GM23338 (cell line): ENCODE measurements at regions not wholly inside any gene's neighbourhood (a gene's known extent, or its start where the extent isn't known, plus 50 kb on each side); places are given as distances from the start of the nearest gene placed in this dataset.

ENCODE experiments used
- ATAC-seq: fragments of 200-7000 bp; cut with Tn5 transposase; 3 replicates; pipeline ENCODE4 v1.9.1; 2020
- DNase-seq: peaks from one replicate; pipeline ENCODE4 v3.0.0-alpha.2; 2015; ENCODE audit warnings: low spot score
- H2AFZ ChIP-seq: fragments of 200-600 bp; sonication (generic); 2 replicates; pipeline ENCODE4 v1.8.0; 2016; ENCODE audit warnings: antibody characterized with exemption, mild to moderate bottlenecking, moderate library complexity
- H3F3A ChIP-seq: fragments of 200-600 bp; sonication (generic); replicated peaks from 2 replicates; pipeline ENCODE4 v1.8.0; 2017; ENCODE audit warnings: antibody characterized with exemption, mixed run types, low read depth
- H3K27ac ChIP-seq: fragments of 200-600 bp; sonication (generic); 2 replicates; pipeline ENCODE4 v1.6.1; 2016; ENCODE audit warnings: low read depth
- H3K27me3 ChIP-seq: fragments of 200-600 bp; sonication (generic); 2 replicates; pipeline ENCODE4 v1.8.0; 2016; ENCODE audit warnings: mild to moderate bottlenecking, mixed run types, moderate library complexity; ENCODE audit not compliant: insufficient read depth
- H3K36me3 ChIP-seq: fragments of 200-600 bp; sonication (generic); 2 replicates; pipeline ENCODE4 v1.8.0; 2016; ENCODE audit warnings: mild to moderate bottlenecking; ENCODE audit not compliant: insufficient read depth
- H3K4me1 ChIP-seq: fragments of 200-600 bp; sonication (generic); 2 replicates; pipeline ENCODE4 v1.8.0; 2016; ENCODE audit warnings: mild to moderate bottlenecking, moderate library complexity; ENCODE audit not compliant: insufficient read depth
- H3K4me2 ChIP-seq: fragments of 200-600 bp; sonication (generic); 2 replicates; pipeline ENCODE4 v1.7.1; 2017; ENCODE audit warnings: mixed run types
- H3K4me3 ChIP-seq: fragments of 200-600 bp; sonication (generic); 2 replicates; pipeline ENCODE4 v1.6.1; 2016; ENCODE audit warnings: mixed run types
- H3K79me2 ChIP-seq: fragments of 200-600 bp; sonication (generic); replicated peaks from 2 replicates; pipeline ENCODE4 v1.8.0; 2017; ENCODE audit warnings: mild to moderate bottlenecking; ENCODE audit not compliant: insufficient read depth
- H3K9me2 ChIP-seq: fragments of 200-600 bp; sonication (generic); 2 replicates; pipeline ENCODE4 v1.8.0; 2017; ENCODE audit not compliant: insufficient read depth
- H4K20me1 ChIP-seq: fragments of 200-600 bp; sonication (generic); replicated peaks from 2 replicates; pipeline ENCODE4 v1.8.0; 2017; ENCODE audit warnings: mild to moderate bottlenecking; ENCODE audit not compliant: insufficient read depth
- H3K27ac Mint-ChIP-seq: 2 replicates; pipeline ENCODE4 v1.8.0; 2020; ENCODE audit warnings: inconsistent platforms, mild to moderate bottlenecking, moderate library complexity, mixed read lengths
- H3K27me3 Mint-ChIP-seq: 3 replicates; pipeline ENCODE4 v1.8.0; 2022; ENCODE audit warnings: low read depth, mild to moderate bottlenecking, moderate library complexity, mixed read lengths, inconsistent platforms; ENCODE audit not compliant: insufficient read depth, poor library complexity
- H3K36me3 Mint-ChIP-seq: 3 replicates; pipeline ENCODE4 v1.8.0; 2021; ENCODE audit warnings: low read depth, mild to moderate bottlenecking, inconsistent platforms, moderate library complexity, mixed read lengths
- H3K4me1 Mint-ChIP-seq: 3 replicates; pipeline ENCODE4 v1.8.0; 2020; ENCODE audit warnings: mild to moderate bottlenecking, inconsistent platforms, mixed read lengths
- H3K4me3 Mint-ChIP-seq: 3 replicates; pipeline ENCODE4 v1.8.0; 2021; ENCODE audit warnings: moderate library complexity, mild to moderate bottlenecking, inconsistent platforms, mixed read lengths
- H3K9me3 Mint-ChIP-seq: 3 replicates; pipeline ENCODE4 v1.8.0; 2020; ENCODE audit warnings: moderate library complexity, mild to moderate bottlenecking, inconsistent platforms, mixed read lengths
- CREB1 ChIP-seq: fragments of 250-450 bp; sonication (Bioruptor Pico); IDR thresholded peaks from 2 replicates; pipeline ENCODE4 v1.5.0; 2020; ENCODE audit warnings: low read depth, mild to moderate bottlenecking, moderate library complexity
- EZH2phosphoT487 ChIP-seq: fragments of 200-600 bp; sonication (generic); IDR thresholded peaks from one replicate; pipeline ENCODE4 v1.8.1; 2018; ENCODE audit warnings: antibody characterized with exemption; ENCODE audit not compliant: unreplicated experiment
- NANOG ChIP-seq: IDR thresholded peaks from 2 replicates; pipeline ENCODE4 v1.6.1; 2016; ENCODE audit warnings: antibody characterized with exemption, borderline replicate concordance
- POLR2AphosphoS5 ChIP-seq: IDR thresholded peaks from 2 replicates; pipeline ENCODE4 v1.6.1; 2016; ENCODE audit warnings: antibody characterized with exemption, low read depth
- TF ChIP-seq, protein P1 (sequence below): IDR thresholded peaks from one replicate; pipeline ENCODE4 v1.6.1; 2018; ENCODE audit warnings: antibody characterized with exemption; ENCODE audit not compliant: unreplicated experiment
- TF ChIP-seq, protein P2 (sequence below): fragments of 250-450 bp; sonication (Bioruptor Pico); IDR thresholded peaks from 2 replicates; pipeline ENCODE4 v1.5.0; 2020; ENCODE audit warnings: mild to moderate bottlenecking, moderate library complexity

- ATAC-seq: peak; percentile 58
- H3K4me3 Mint-ChIP-seq: no peak overlapping the region
- no peak overlapping the region for H3K27ac Mint-ChIP-seq
- Histone ChIP-seq H3K36me3 (no peaks in the 10 kb centered on the region), H3K79me2 (no peaks in the 10 kb centered on the region), H3K27me3 (no peaks in the 10 kb centered on the region), H3K4me2 (no peak overlapping the region), H3K27ac (no peak overlapping the region), H3K4me3 (no peak overlapping the region), H3K9me2 (peaks cover 6% of the 10 kb centered on the region; the same call in 1 of the 2 replicates), H4K20me1 (no peaks in the 10 kb centered on the region), H3K4me1 (peaks cover 13% of the 10 kb centered on the region), H2AFZ (peak overlapping the region; percentile 52; the same call in 1 of the 2 replicates), H3F3A (no peaks in the 10 kb centered on the region)
- peaks cover 4% of the 10 kb centered on the region for H3K27me3 Mint-ChIP-seq
- no peaks in the 10 kb centered on the region for H3K36me3 Mint-ChIP-seq
- no peaks in the 10 kb centered on the region for H3K9me3 Mint-ChIP-seq
- H3K4me1 Mint-ChIP-seq: peaks cover 26% of the 10 kb centered on the region
- peak; percentile 16 for DNase-seq
- TF ChIP-seq, protein P1, sequence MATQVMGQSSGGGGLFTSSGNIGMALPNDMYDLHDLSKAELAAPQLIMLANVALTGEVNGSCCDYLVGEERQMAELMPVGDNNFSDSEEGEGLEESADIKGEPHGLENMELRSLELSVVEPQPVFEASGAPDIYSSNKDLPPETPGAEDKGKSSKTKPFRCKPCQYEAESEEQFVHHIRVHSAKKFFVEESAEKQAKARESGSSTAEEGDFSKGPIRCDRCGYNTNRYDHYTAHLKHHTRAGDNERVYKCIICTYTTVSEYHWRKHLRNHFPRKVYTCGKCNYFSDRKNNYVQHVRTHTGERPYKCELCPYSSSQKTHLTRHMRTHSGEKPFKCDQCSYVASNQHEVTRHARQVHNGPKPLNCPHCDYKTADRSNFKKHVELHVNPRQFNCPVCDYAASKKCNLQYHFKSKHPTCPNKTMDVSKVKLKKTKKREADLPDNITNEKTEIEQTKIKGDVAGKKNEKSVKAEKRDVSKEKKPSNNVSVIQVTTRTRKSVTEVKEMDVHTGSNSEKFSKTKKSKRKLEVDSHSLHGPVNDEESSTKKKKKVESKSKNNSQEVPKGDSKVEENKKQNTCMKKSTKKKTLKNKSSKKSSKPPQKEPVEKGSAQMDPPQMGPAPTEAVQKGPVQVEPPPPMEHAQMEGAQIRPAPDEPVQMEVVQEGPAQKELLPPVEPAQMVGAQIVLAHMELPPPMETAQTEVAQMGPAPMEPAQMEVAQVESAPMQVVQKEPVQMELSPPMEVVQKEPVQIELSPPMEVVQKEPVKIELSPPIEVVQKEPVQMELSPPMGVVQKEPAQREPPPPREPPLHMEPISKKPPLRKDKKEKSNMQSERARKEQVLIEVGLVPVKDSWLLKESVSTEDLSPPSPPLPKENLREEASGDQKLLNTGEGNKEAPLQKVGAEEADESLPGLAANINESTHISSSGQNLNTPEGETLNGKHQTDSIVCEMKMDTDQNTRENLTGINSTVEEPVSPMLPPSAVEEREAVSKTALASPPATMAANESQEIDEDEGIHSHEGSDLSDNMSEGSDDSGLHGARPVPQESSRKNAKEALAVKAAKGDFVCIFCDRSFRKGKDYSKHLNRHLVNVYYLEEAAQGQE: no peak
Measured at GRCh38 chr4:71231129-71232055, 107.4 kb upstream of the SLC4A4 start.

- Histone ChIP-seq H3K4me2 (no peak overlapping the region), H3K79me2 (no peaks in the 10 kb centered on the region), H2AFZ (no peak overlapping the region), H3K4me1 (peaks cover 13% of the 10 kb centered on the region), H3K9me2 (peaks cover 3% of the 10 kb centered on the region; the same call in 1 of the 2 replicates), H3K4me3 (no peak overlapping the region), H3F3A (no peaks in the 10 kb centered on the region), H4K20me1 (no peaks in the 10 kb centered on the region), H3K27me3 (no peaks in the 10 kb centered on the region), H3K27ac (no peak overlapping the region), H3K36me3 (no peaks in the 10 kb centered on the region)
- H3K4me3 Mint-ChIP-seq: no peak overlapping the region
- ATAC-seq: no peak
- H3K36me3 Mint-ChIP-seq: no peaks in the 10 kb centered on the region
- no peak overlapping the region for H3K27ac Mint-ChIP-seq
- H3K27me3 Mint-ChIP-seq: peaks cover 4% of the 10 kb centered on the region
- peaks cover 26% of the 10 kb centered on the region for H3K4me1 Mint-ChIP-seq
- peak; percentile 11 for DNase-seq
- H3K9me3 Mint-ChIP-seq: no peaks in the 10 kb centered on the region
- TF ChIP-seq, protein P2, sequence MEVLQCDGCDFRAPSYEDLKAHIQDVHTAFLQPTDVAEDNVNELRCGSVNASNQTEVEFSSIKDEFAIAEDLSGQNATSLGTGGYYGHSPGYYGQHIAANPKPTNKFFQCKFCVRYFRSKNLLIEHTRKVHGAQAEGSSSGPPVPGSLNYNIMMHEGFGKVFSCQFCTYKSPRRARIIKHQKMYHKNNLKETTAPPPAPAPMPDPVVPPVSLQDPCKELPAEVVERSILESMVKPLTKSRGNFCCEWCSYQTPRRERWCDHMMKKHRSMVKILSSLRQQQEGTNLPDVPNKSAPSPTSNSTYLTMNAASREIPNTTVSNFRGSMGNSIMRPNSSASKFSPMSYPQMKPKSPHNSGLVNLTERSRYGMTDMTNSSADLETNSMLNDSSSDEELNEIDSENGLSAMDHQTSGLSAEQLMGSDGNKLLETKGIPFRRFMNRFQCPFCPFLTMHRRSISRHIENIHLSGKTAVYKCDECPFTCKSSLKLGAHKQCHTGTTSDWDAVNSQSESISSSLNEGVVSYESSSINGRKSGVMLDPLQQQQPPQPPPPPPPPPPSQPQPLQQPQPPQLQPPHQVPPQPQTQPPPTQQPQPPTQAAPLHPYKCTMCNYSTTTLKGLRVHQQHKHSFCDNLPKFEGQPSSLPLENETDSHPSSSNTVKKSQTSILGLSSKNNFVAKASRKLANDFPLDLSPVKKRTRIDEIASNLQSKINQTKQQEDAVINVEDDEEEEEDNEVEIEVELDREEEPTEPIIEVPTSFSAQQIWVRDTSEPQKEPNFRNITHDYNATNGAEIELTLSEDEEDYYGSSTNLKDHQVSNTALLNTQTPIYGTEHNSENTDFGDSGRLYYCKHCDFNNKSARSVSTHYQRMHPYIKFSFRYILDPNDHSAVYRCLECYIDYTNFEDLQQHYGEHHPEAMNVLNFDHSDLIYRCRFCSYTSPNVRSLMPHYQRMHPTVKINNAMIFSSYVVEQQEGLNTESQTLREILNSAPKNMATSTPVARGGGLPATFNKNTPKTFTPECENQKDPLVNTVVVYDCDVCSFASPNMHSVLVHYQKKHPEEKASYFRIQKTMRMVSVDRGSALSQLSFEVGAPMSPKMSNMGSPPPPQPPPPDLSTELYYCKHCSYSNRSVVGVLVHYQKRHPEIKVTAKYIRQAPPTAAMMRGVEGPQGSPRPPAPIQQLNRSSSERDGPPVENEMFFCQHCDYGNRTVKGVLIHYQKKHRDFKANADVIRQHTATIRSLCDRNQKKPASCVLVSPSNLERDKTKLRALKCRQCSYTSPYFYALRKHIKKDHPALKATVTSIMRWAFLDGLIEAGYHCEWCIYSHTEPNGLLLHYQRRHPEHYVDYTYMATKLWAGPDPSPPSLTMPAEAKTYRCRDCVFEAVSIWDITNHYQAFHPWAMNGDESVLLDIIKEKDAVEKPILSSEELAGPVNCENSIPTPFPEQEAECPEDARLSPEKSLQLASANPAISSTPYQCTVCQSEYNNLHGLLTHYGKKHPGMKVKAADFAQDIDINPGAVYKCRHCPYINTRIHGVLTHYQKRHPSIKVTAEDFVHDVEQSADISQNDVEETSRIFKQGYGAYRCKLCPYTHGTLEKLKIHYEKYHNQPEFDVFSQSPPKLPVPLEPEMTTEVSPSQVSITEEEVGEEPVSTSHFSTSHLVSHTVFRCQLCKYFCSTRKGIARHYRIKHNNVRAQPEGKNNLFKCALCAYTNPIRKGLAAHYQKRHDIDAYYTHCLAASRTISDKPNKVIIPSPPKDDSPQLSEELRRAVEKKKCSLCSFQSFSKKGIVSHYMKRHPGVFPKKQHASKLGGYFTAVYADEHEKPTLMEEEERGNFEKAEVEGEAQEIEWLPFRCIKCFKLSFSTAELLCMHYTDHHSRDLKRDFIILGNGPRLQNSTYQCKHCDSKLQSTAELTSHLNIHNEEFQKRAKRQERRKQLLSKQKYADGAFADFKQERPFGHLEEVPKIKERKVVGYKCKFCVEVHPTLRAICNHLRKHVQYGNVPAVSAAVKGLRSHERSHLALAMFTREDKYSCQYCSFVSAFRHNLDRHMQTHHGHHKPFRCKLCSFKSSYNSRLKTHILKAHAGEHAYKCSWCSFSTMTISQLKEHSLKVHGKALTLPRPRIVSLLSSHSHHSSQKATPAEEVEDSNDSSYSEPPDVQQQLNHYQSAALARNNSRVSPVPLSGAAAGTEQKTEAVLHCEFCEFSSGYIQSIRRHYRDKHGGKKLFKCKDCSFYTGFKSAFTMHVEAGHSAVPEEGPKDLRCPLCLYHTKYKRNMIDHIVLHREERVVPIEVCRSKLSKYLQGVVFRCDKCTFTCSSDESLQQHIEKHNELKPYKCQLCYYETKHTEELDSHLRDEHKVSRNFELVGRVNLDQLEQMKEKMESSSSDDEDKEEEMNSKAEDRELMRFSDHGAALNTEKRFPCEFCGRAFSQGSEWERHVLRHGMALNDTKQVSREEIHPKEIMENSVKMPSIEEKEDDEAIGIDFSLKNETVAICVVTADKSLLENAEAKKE (CRISPR knock-in tag): no peak
- TF ChIP-seq NANOG (no peak), POLR2AphosphoS5 (no peak), EZH2phosphoT487 (no peak), CREB1 (CRISPR knock-in tag) (no peak)
- TF ChIP-seq, protein P1: no peak
Measured at GRCh38 chr4:71232056-71232430, 106.8 kb upstream of the SLC4A4 start.
